DND-41 (cell line): ENCODE measurements at regions not wholly inside any gene's neighbourhood (a gene's known extent, or its start where the extent isn't known, plus 50 kb on each side); places are given as distances from the start of the nearest gene placed in this dataset.

Experiments
- CTCF ChIP-seq: IDR thresholded peaks from 2 replicates; pipeline ENCODE4 v1.5.1; 2012; ENCODE audit warnings: borderline replicate concordance, low read length, moderate library complexity, mild to moderate bottlenecking; ENCODE audit not compliant: poor library complexity, severe bottlenecking; ENCODE audit errors: extremely low read depth
- EZH2 ChIP-seq: IDR thresholded peaks from 3 replicates; pipeline ENCODE4 v1.6.1; 2012; ENCODE audit warnings: borderline replicate concordance, low read depth, mild to moderate bottlenecking, moderate library complexity, low read length, inconsistent platforms; ENCODE audit not compliant: severe bottlenecking

- no peak for TF ChIP-seq EZH2
- no peak for TF ChIP-seq CTCF
These were observed 90.1 kb upstream of the SIM2 start for GRCh38 chr21:36608897-36609225.
